Osteoblast (primary cell): ENCODE measurements at regions not wholly inside any gene's neighbourhood (a gene's known extent, or its start where the extent isn't known, plus 50 kb on each side); places are given as distances from the start of the nearest gene placed in this dataset.

Experiments used
- DNase-seq: peaks from one replicate; pipeline ENCODE4 v3.0.0; 2011; ENCODE audit warnings: low spot score, mixed read lengths; ENCODE audit not compliant: insufficient read length; ENCODE audit errors: missing footprints
- H2AFZ ChIP-seq: 2 replicates; pipeline ENCODE4 v1.6.0; 2011; ENCODE audit warnings: mild to moderate bottlenecking, low read length
- H3K27ac ChIP-seq: 2 replicates; pipeline ENCODE4 v1.5.1; 2011; ENCODE audit warnings: mild to moderate bottlenecking, low read depth, low read length, moderate library complexity
- H3K27me3 ChIP-seq: 2 replicates; pipeline ENCODE4 v1.6.0; 2012; ENCODE audit warnings: mild to moderate bottlenecking, control low read depth, inconsistent platforms, low read length, moderate library complexity; ENCODE audit not compliant: insufficient read depth
- H3K36me3 ChIP-seq: 2 replicates; pipeline ENCODE4 v1.5.1; 2011; ENCODE audit warnings: mild to moderate bottlenecking, low read length, control low read depth, moderate library complexity; ENCODE audit not compliant: insufficient read depth
- H3K4me1 ChIP-seq: 2 replicates; pipeline ENCODE4 v1.5.1; 2011; ENCODE audit warnings: mild to moderate bottlenecking, low read length, control low read depth, moderate library complexity; ENCODE audit not compliant: insufficient read depth
- H3K4me2 ChIP-seq: 2 replicates; pipeline ENCODE4 v1.6.0; 2011; ENCODE audit warnings: mild to moderate bottlenecking, low read length; ENCODE audit not compliant: insufficient read depth
- H3K4me3 ChIP-seq: fragments of 200-600 bp; sonication (generic); 3 replicates; pipeline ENCODE4 v1.5.1; 2012; ENCODE audit warnings: mild to moderate bottlenecking, low read length, inconsistent platforms; ENCODE audit not compliant: insufficient read depth
- H3K79me2 ChIP-seq: 2 replicates; pipeline ENCODE4 v1.6.0; 2012; ENCODE audit warnings: mild to moderate bottlenecking, low read length, control low read depth, inconsistent platforms; ENCODE audit not compliant: insufficient read depth
- H3K9me3 ChIP-seq: 2 replicates; pipeline ENCODE4 v1.5.1; 2011; ENCODE audit warnings: low read depth, low read length, control low read depth
- H4K20me1 ChIP-seq: 2 replicates; pipeline ENCODE4 v1.6.0; 2012; ENCODE audit warnings: mild to moderate bottlenecking, low read length, control low read depth; ENCODE audit not compliant: insufficient read depth
- TF ChIP-seq, protein P1 (sequence below): IDR thresholded peaks from 2 replicates; pipeline ENCODE4 v1.5.1; 2011; ENCODE audit warnings: mild to moderate bottlenecking, low read depth, low read length, moderate library complexity; ENCODE audit errors: extremely low read depth

DNA sequence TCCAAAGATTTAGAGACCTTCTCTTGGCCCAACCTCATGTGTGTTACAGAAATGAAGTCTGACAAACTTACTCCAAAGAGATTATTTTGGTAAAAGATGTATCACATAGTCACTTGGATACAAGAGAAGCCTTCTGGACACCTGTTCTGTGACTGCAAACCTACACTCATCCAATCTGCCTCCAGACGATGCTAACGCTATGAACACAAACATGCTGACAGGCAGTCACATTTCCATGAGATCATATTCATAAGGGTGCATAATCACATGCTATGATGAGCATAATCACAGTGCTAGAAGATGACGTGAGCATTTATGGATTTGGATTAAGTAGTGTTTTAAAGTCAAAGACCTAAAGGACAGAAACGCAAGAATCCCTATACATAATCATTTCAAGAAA, 340.2 kb downstream of the HACE1 start:
- Histone ChIP-seq H3K4me1 (no peaks in the 10 kb centered on the region), H4K20me1 (no peaks in the 10 kb centered on the region), H3K9me3 (no peaks in the 10 kb centered on the region), H2AFZ (no peak overlapping the region), H3K27me3 (no peaks in the 10 kb centered on the region), H3K36me3 (no peaks in the 10 kb centered on the region), H3K79me2 (no peaks in the 10 kb centered on the region), H3K4me2 (no peak overlapping the region), H3K4me3 (no peak overlapping the region), H3K27ac (no peak overlapping the region)
- no peak for DNase-seq
- TF ChIP-seq, protein P1, sequence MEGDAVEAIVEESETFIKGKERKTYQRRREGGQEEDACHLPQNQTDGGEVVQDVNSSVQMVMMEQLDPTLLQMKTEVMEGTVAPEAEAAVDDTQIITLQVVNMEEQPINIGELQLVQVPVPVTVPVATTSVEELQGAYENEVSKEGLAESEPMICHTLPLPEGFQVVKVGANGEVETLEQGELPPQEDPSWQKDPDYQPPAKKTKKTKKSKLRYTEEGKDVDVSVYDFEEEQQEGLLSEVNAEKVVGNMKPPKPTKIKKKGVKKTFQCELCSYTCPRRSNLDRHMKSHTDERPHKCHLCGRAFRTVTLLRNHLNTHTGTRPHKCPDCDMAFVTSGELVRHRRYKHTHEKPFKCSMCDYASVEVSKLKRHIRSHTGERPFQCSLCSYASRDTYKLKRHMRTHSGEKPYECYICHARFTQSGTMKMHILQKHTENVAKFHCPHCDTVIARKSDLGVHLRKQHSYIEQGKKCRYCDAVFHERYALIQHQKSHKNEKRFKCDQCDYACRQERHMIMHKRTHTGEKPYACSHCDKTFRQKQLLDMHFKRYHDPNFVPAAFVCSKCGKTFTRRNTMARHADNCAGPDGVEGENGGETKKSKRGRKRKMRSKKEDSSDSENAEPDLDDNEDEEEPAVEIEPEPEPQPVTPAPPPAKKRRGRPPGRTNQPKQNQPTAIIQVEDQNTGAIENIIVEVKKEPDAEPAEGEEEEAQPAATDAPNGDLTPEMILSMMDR = no peak

DNA sequence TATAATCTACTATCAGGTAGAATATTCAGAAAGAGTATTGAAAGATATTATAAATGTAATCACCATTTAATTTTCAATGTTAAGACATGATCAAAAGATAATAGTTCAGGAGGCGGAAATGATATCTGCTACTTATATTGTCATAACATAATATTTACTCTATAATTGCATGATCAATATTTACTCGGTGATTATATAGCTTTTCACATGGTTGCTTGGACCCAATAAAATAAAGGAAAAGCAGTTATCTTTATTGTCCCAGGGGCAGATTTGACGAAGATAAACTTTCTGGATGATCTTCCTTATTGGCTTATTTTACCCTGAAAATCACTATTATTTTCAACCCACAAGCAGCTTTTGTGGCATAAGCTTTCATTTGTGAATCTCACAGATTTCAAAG, 350.4 kb downstream of the HACE1 start:
- H3K36me3 ChIP-seq = no peaks in the 10 kb centered on the region
- H3K27me3 ChIP-seq = no peaks in the 10 kb centered on the region
- no peaks in the 10 kb centered on the region for H3K9me3 ChIP-seq
- H3K27ac ChIP-seq = no peak overlapping the region
- TF ChIP-seq, protein P1 = no peak
- no peaks in the 10 kb centered on the region for H3K4me1 ChIP-seq
- H3K4me3 ChIP-seq = no peak overlapping the region
- no peaks in the 10 kb centered on the region for H4K20me1 ChIP-seq
- H2AFZ ChIP-seq = no peak overlapping the region
- DNase-seq = no peak
- no peak overlapping the region for H3K4me2 ChIP-seq
- no peaks in the 10 kb centered on the region for H3K79me2 ChIP-seq

DNA sequence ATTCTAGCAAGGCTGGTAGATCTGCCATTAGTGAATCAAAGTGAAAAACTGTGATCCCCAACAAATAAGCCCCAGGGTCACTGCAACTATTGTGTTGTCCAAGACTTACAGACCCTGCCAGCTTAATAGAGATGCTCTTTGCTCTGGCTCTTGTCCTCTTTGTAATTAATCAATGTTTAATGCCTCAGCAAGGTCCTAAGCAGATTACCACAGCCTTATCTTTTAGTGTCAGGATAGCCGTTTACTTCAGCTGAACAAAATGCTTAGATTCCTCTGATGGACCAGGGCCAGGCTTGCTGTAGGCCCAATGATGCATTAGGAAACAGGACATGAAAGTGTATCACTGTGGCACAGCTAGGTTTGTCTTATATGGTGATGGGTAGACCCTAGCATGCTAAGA, 353.3 kb downstream of the HACE1 start:
- H3K36me3 ChIP-seq = no peaks in the 10 kb centered on the region
- no peak overlapping the region for H2AFZ ChIP-seq
- no peak overlapping the region for H3K4me2 ChIP-seq
- H3K4me3 ChIP-seq = no peak overlapping the region
- no peaks in the 10 kb centered on the region for H3K79me2 ChIP-seq
- TF ChIP-seq, protein P1 = no peak
- H3K9me3 ChIP-seq = no peaks in the 10 kb centered on the region
- H3K27me3 ChIP-seq = no peaks in the 10 kb centered on the region
- no peak for DNase-seq
- no peaks in the 10 kb centered on the region for H3K4me1 ChIP-seq
- H4K20me1 ChIP-seq = no peaks in the 10 kb centered on the region
- no peak overlapping the region for H3K27ac ChIP-seq

DNA sequence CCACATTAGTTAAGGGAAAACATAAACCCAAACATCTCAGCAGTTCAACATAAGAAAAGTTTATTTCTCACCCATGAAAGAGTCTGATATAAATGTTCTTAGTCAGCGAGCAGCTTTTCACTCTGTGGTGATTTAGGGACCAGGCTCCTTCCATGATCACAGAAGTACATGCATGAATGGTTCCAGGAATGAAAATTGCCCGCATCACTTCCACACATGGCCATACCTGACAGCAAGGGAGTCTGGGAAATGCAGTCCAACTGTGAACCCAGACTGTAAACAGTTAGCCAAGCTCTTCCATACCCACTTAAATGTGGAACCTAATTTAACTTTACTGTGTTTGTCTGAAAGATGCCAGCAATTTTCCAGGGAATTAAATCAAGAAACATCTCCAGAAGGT, 353.9 kb downstream of the HACE1 start:
- no peaks in the 10 kb centered on the region for H3K9me3 ChIP-seq
- H3K36me3 ChIP-seq = no peaks in the 10 kb centered on the region
- no peak for DNase-seq
- no peak overlapping the region for H3K4me2 ChIP-seq
- no peak overlapping the region for H3K27ac ChIP-seq
- no peaks in the 10 kb centered on the region for H3K27me3 ChIP-seq
- TF ChIP-seq, protein P1 = no peak
- no peak overlapping the region for H2AFZ ChIP-seq
- no peaks in the 10 kb centered on the region for H4K20me1 ChIP-seq
- no peaks in the 10 kb centered on the region for H3K4me1 ChIP-seq
- H3K4me3 ChIP-seq = no peak overlapping the region
- H3K79me2 ChIP-seq = no peaks in the 10 kb centered on the region
